ENCODE measurements at regions not wholly inside any gene's neighbourhood (a gene's known extent, or its start where the extent isn't known, plus 50 kb on each side); places are given as distances from the start of the nearest gene placed in this dataset.

DNA sequence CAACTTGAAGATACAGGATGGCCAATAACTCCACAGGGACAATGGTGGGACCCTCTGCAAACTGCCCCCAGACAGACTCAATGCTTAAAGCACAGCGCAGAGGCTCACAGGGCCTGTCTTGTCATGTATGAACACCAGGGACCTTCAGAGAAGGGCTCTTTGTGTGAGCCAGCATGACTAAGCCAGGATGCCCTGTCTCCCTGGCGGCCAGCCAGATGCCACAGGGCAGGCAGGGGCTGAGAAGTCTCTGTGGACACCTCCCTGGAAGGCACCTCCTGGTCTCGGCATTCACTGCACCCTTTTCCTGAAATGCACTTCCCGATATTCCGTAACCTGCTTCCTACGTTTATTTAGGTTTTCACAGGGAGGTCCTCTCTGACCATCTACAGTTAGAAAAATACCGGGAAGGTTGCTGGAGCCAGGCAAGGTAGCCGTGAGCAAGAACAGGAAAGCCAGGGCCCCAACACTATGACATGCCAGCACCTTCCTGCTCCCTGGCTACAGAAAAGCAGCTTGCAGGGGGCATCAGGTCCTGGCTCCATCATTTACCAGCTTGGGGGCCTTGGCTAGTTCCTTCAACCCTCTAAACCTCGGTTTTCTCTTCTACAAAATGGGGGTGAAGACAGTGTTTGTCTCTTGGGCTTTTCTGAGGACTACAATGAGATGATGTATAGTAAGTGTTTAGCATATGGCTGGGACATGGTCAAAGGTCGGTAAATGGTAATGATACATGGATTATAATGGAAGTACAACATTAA lies 65.0 kb downstream of the PITPNM2 start:
- DNase-seq (ENCODE audit: low read depth, low spot score) (peak; percentile 80), FAIRE-seq (peak; percentile 95)
- Histone ChIP-seq H3K36me3 (ENCODE audit: control insufficient read depth in 2 of 2, extremely low read depth in 1 of 2, insufficient read depth in 2 of 2, low read length in 2 of 2) (no peaks in the 10 kb centered on the region), H3K79me2 (ENCODE audit: control insufficient read depth, insufficient read depth, low read length) (no peaks in the 10 kb centered on the region), H4K20me1 (replicated peaks; ENCODE audit: control insufficient read depth, extremely low read depth, insufficient read depth, low read length) (no peaks in the 10 kb centered on the region), H2AFZ (ENCODE audit: low read depth, low read length) (no peak overlapping the region), H3K4me1 (ENCODE audit: control insufficient read depth, extremely low read depth, insufficient read depth, low read length) (peaks cover 35% of the 10 kb centered on the region), H3K4me2 (ENCODE audit: insufficient read depth, low read length) (peak overlapping the region; percentile 3), H3K9me3 (replicated peaks; ENCODE audit: control insufficient read depth, insufficient read depth, low read length) (no peaks in the 10 kb centered on the region), H3K27ac (ENCODE audit: insufficient read depth, low read depth, low read length) (no peak overlapping the region), H3K9ac (replicated peaks; ENCODE audit: extremely low read depth, insufficient read depth, low read length) (no peak overlapping the region), H3K4me3 (replicated peaks in 1 of 3; ENCODE audit: insufficient read depth in 1 of 3, low read depth in 1 of 3, low read length in 3 of 3) (no peak overlapping the region), H3K27me3 (ENCODE audit: control insufficient read depth in 2 of 2, insufficient read depth in 2 of 2, low read length in 2 of 2) (no peaks in the 10 kb centered on the region), H3K9me1 (replicated peaks; ENCODE audit: control insufficient read depth, extremely low read depth, insufficient read depth, low read length) (no peaks in the 10 kb centered on the region)
- CTCF ChIA-PET = interaction anchor here (1.0 kb wide), 1 partner anchor 32 kb away, joined by 3 read pairs; no protein-coding TSS in a partner anchor
- dilution Hi-C loops (cut with MboI; ENCODE audit: extremely low pct_ligation_motif_present, low sequenced_read_pairs) = no loop called here
- intact Hi-C loops (cut with micrococcal nuclease) = loop anchor here (5.0 kb wide), 1 partner anchor 56 kb away; no protein-coding TSS in a partner anchor
- no peak for TF ChIP-seq POLR2A (IDR thresholded peaks at IDR 0.05; ENCODE audit: low read depth, low read length)
- TF ChIP-seq, protein P1, sequence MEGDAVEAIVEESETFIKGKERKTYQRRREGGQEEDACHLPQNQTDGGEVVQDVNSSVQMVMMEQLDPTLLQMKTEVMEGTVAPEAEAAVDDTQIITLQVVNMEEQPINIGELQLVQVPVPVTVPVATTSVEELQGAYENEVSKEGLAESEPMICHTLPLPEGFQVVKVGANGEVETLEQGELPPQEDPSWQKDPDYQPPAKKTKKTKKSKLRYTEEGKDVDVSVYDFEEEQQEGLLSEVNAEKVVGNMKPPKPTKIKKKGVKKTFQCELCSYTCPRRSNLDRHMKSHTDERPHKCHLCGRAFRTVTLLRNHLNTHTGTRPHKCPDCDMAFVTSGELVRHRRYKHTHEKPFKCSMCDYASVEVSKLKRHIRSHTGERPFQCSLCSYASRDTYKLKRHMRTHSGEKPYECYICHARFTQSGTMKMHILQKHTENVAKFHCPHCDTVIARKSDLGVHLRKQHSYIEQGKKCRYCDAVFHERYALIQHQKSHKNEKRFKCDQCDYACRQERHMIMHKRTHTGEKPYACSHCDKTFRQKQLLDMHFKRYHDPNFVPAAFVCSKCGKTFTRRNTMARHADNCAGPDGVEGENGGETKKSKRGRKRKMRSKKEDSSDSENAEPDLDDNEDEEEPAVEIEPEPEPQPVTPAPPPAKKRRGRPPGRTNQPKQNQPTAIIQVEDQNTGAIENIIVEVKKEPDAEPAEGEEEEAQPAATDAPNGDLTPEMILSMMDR (IDR thresholded peaks at IDR 0.05; ENCODE audit: extremely low read depth in 1 of 2, insufficient read depth in 1 of 2, low read depth in 1 of 2, low read length in 2 of 2) = peak in 1 of 2 donors; percentile 10
- no peak for TF ChIP-seq MYC (IDR thresholded peaks at IDR 0.05; ENCODE audit: low read depth, low read length)
- TF ChIP-seq JUN (IDR thresholded peaks at IDR 0.05; ENCODE audit: borderline replicate concordance, insufficient read depth, insufficient read length, low read depth) = peak; percentile 25
- peak; percentile 65 for TF ChIP-seq FOS (IDR thresholded peaks at IDR 0.05; ENCODE audit: borderline replicate concordance, insufficient read depth, low read length)
- no TSS peak for BruUV-seq (replicated peaks)
- POLR2A ChIA-PET = no interaction called here

DNA sequence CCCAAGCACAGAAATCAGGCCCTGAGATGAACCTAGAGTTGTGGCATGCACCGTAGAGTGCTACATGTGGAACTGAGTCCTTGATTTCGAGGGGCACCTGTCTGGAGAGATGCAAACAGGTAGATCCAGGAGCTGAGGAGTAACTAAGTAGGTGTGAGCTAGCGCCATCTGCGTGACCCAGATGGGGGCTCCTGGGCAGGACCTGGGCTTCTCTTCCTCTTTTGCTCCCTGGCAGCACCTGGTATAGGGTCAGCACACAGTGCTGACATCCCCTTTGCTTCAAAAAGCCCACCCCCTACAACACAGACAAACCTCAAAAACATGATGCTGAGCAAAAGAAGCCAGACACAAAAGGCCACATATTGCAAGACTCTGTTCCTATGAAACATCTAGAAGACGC lies 65.8 kb downstream of the PITPNM2 start:
- no peak for TF ChIP-seq EZH2 (IDR thresholded peaks at IDR 0.05; ENCODE audit: borderline replicate concordance, low read depth, low read length, severe bottlenecking)
- TF ChIP-seq JUN (IDR thresholded peaks at IDR 0.05; ENCODE audit: borderline replicate concordance, insufficient read depth, insufficient read length, low read depth) = no peak
- TF ChIP-seq GATA2 (IDR thresholded peaks at IDR 0.05; ENCODE audit: insufficient read depth, insufficient read length, low read depth, low read length) = no peak
- no peak for TF ChIP-seq MYC (IDR thresholded peaks at IDR 0.05; ENCODE audit: low read depth, low read length)
- TF ChIP-seq POLR2A (IDR thresholded peaks at IDR 0.05; ENCODE audit: low read depth, low read length) = no peak
- TF ChIP-seq, protein P1 (IDR thresholded peaks at IDR 0.05; ENCODE audit: extremely low read depth in 1 of 2, insufficient read depth in 1 of 2, low read depth in 1 of 2, low read length in 2 of 2) = no peak
- no peak for TF ChIP-seq FOS (IDR thresholded peaks at IDR 0.05; ENCODE audit: borderline replicate concordance, insufficient read depth, low read length)
- TF ChIP-seq MAX (IDR thresholded peaks at IDR 0.05; ENCODE audit: insufficient read depth, insufficient read length) = no peak
- no peak for TF ChIP-seq POLR2AphosphoS5 (IDR thresholded peaks at IDR 0.05; ENCODE audit: insufficient read depth, low read depth, low read length)
- H3K79me2 ChIP-seq (ENCODE audit: control insufficient read depth, insufficient read depth, low read length) = no peaks in the 10 kb centered on the region
- no peak overlapping the region for H3K27ac ChIP-seq (ENCODE audit: insufficient read depth, low read depth, low read length)
- H3K9me1 ChIP-seq (replicated peaks; ENCODE audit: control insufficient read depth, extremely low read depth, insufficient read depth, low read length) = no peaks in the 10 kb centered on the region
- dilution Hi-C loops (cut with MboI; ENCODE audit: extremely low pct_ligation_motif_present, low sequenced_read_pairs) (no loop called here), intact Hi-C loops (cut with micrococcal nuclease) (loop anchor here (5.0 kb wide), 1 partner anchor 57 kb away; no protein-coding TSS in a partner anchor)
- CTCF ChIA-PET = interaction anchor here (0.9 kb wide), 2 partner anchors 16 to 22 kb away, joined by 3 read pairs; no protein-coding TSS in a partner anchor
- FAIRE-seq = no peak
- POLR2A ChIA-PET = no interaction called here
- H3K9me3 ChIP-seq (replicated peaks; ENCODE audit: control insufficient read depth, insufficient read depth, low read length) = no peaks in the 10 kb centered on the region
- H3K27me3 ChIP-seq (ENCODE audit: control insufficient read depth in 2 of 2, insufficient read depth in 2 of 2, low read length in 2 of 2) = no peaks in the 10 kb centered on the region
- H3K4me1 ChIP-seq (ENCODE audit: control insufficient read depth, extremely low read depth, insufficient read depth, low read length) = peaks cover 28% of the 10 kb centered on the region
- H3K4me3 ChIP-seq (replicated peaks in 1 of 3; ENCODE audit: insufficient read depth in 1 of 3, low read depth in 1 of 3, low read length in 3 of 3) = no peak overlapping the region
- H3K36me3 ChIP-seq (ENCODE audit: control insufficient read depth in 2 of 2, extremely low read depth in 1 of 2, insufficient read depth in 2 of 2, low read length in 2 of 2) = no peaks in the 10 kb centered on the region
- DNase-seq (ENCODE audit: low read depth, low spot score) = no peak
- H3K9ac ChIP-seq (replicated peaks; ENCODE audit: extremely low read depth, insufficient read depth, low read length) = no peak overlapping the region
- H3K4me2 ChIP-seq (ENCODE audit: insufficient read depth, low read length) = no peak overlapping the region
- no peak overlapping the region for H2AFZ ChIP-seq (ENCODE audit: low read depth, low read length)
- H4K20me1 ChIP-seq (replicated peaks; ENCODE audit: control insufficient read depth, extremely low read depth, insufficient read depth, low read length) = no peaks in the 10 kb centered on the region
- BruUV-seq (replicated peaks) = no TSS peak

Data from endothelial cell of umbilical vein (primary cell).